Medulla oblongata (tissue), 1 donor: ENCODE measurements at regions not wholly inside any gene's neighbourhood (a gene's known extent, or its start where the extent isn't known, plus 50 kb on each side); places are given as distances from the start of the nearest gene placed in this dataset.

Experiments
- DNase-seq: peaks from one replicate; pipeline ENCODE4 v3.0.0-alpha.2; 2015; ENCODE audit errors: extremely low spot score

- no peak for DNase-seq
Observed at GRCh38 chr7:16144361-16144760, 277.0 kb downstream of the CRPPA start.

GRCh38 chr7:16137944-16138343 is 283.4 kb downstream of the CRPPA start:
- no peak for DNase-seq

GRCh38 chr7:16136896-16137295 is 284.4 kb downstream of the CRPPA start:
- DNase-seq, result no peak

GRCh38 chr7:16135658-16136057 is 285.7 kb downstream of the CRPPA start:
- DNase-seq, result no peak

GRCh38 chr7:16130111-16131110 is 290.9 kb downstream of the CRPPA start:
- no peak for DNase-seq

GRCh38 chr7:16129431-16130110 is 291.8 kb downstream of the CRPPA start:
- DNase-seq, result no peak

GRCh38 chr7:16123117-16123770 is 298.1 kb downstream of the CRPPA start:
- no peak for DNase-seq

- no peak for DNase-seq
Observed at GRCh38 chr7:16121876-16122390, 299.4 kb downstream of the CRPPA start.

GRCh38 chr7:16115374-16115773 is 306.0 kb downstream of the CRPPA start:
- no peak for DNase-seq

- DNase-seq, result no peak
Observed at GRCh38 chr7:16114633-16115032, 306.7 kb downstream of the CRPPA start.

GRCh38 chr7:16114071-16114470 is 307.3 kb downstream of the CRPPA start:
- DNase-seq, result no peak

- no peak for DNase-seq
Observed at GRCh38 chr7:16113058-16113457, 308.3 kb downstream of the CRPPA start.

GRCh38 chr7:16106869-16107268 is 314.5 kb downstream of the CRPPA start:
- DNase-seq, result no peak

GRCh38 chr7:16106300-16106699 is 315.0 kb downstream of the CRPPA start:
- no peak for DNase-seq

- DNase-seq, result no peak
Observed at GRCh38 chr7:16099302-16099849, 322.0 kb downstream of the CRPPA start.

GRCh38 chr7:16098585-16099179 is 322.7 kb downstream of the CRPPA start:
- no peak for DNase-seq

- no peak for DNase-seq
Observed at GRCh38 chr7:16098058-16098457, 323.3 kb downstream of the CRPPA start.

- no peak for DNase-seq
Observed at GRCh38 chr7:16095171-16095950, 326.0 kb downstream of the CRPPA start.

GRCh38 chr7:16094651-16095050 is 326.7 kb downstream of the CRPPA start:
- DNase-seq, result no peak

- no peak for DNase-seq
Observed at GRCh38 chr7:16092711-16093110, 328.6 kb downstream of the CRPPA start.
